ENCODE measurements at regions not wholly inside any gene's neighbourhood (a gene's known extent, or its start where the extent isn't known, plus 50 kb on each side); places are given as distances from the start of the nearest gene placed in this dataset.

DNA sequence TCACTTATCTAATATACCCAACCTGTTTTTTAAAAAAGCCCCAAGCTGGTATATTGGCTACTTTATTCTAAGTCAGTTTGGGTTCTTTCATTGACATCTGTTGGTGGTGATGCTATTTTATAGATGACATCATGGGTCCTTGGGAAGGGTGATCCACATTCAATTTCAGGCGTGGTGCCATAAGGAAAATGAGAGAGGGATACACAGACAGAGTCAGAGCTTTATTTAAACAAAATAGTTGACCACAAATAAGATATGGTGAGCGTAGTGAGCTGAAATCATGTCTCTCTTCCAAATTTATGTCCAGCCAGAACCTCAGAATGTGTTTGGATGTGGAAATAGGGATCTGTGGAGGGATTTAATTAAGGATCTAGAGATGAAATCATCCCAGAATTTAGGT lies 302.4 kb downstream of the MAT2B start:
- H3K4me3 ChIP-seq (ENCODE audit: low read depth, low read length), result no peak overlapping the region
- Mint-ChIP-seq H3K4me1 (no peaks in the 10 kb centered on the region), H3K27ac (no peak overlapping the region), H3K36me3 (no peaks in the 10 kb centered on the region), H3K27me3 (no peaks in the 10 kb centered on the region), H3K9me3 (peaks cover 0 to 2% (median 0%) of the 10 kb centered on the region in 7 donors), H3K4me3 (no peak overlapping the region)
- no peaks in the 10 kb centered on the region for H3K27me3 ChIP-seq (ENCODE audit: control insufficient read depth, insufficient read depth, low read length)
- DNase-seq, result no peak
- no peaks in the 10 kb centered on the region for H3K4me1 ChIP-seq (ENCODE audit: control insufficient read depth, insufficient read depth, low read length, poor library complexity, severe bottlenecking)
- no peak overlapping the region for H3K27ac ChIP-seq (ENCODE audit: insufficient read depth, low read length, poor library complexity, severe bottlenecking)
- ATAC-seq (ENCODE audit: low read depth in 2 of 2), result no peak
- no peaks in the 10 kb centered on the region for H3K9me3 ChIP-seq (ENCODE audit: control insufficient read depth in 2 of 2, low read length in 2 of 2)
- no peaks in the 10 kb centered on the region for H3K36me3 ChIP-seq (ENCODE audit: control insufficient read depth, insufficient read depth, low read length)

DNA sequence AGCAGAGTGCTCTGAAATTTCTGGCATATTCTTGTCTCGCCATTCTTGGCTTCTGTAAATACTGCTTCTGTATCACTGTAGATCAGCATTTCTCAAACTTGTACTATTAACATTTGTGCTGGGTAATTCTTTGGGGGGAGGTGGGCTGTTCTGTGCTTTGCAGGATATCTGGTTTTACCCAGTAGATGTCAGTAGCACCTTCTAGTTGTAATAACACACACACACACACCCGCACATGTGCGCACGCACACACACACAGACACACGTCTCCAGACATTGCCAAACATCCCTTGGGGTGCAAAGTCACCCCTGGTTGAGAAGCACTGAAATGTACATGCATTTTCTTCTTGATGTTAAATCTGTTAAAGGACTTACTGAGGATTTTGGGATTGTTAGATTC lies 304.1 kb downstream of the MAT2B start:
- Mint-ChIP-seq H3K9me3 (peaks cover 0 to 5% (median 0%) of the 10 kb centered on the region in 7 donors), H3K36me3 (no peaks in the 10 kb centered on the region), H3K27me3 (no peaks in the 10 kb centered on the region), H3K4me3 (no peak overlapping the region), H3K27ac (no peak overlapping the region), H3K4me1 (no peaks in the 10 kb centered on the region)
- H3K4me1 ChIP-seq (ENCODE audit: control insufficient read depth, insufficient read depth, low read length, poor library complexity, severe bottlenecking), result no peaks in the 10 kb centered on the region
- no peaks in the 10 kb centered on the region for H3K9me3 ChIP-seq (ENCODE audit: control insufficient read depth in 2 of 2, low read length in 2 of 2)
- ATAC-seq (ENCODE audit: low read depth in 2 of 2) (no peak), DNase-seq (no peak)
- H3K27ac ChIP-seq (ENCODE audit: insufficient read depth, low read length, poor library complexity, severe bottlenecking), result no peak overlapping the region
- H3K27me3 ChIP-seq (ENCODE audit: control insufficient read depth, insufficient read depth, low read length), result no peaks in the 10 kb centered on the region
- H3K4me3 ChIP-seq (ENCODE audit: low read depth, low read length), result no peak overlapping the region
- H3K36me3 ChIP-seq (ENCODE audit: control insufficient read depth, insufficient read depth, low read length), result no peaks in the 10 kb centered on the region

DNA sequence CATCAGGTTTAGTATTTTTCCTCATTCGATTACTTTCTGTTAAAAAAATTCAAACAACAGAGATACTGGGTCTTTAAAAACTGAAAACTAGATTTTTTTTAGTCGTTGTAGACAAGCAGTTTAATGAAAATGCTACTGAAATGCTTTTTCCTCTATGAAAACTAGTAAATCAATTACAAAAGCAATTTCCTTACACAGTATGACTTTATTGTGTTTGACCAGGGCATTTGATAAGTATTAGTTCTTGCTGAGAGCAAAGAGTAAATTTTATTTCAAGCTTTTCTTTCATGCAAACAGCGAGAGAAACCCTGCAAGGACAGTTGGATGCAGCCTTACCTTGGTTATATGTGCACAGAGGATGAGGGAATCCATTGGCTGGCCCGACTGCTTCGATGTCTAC lies 308.5 kb downstream of the MAT2B start:
- Histone ChIP-seq H3K36me3 (ENCODE audit: control insufficient read depth, insufficient read depth, low read length) (no peaks in the 10 kb centered on the region), H3K4me1 (ENCODE audit: control insufficient read depth, insufficient read depth, low read length, poor library complexity, severe bottlenecking) (no peaks in the 10 kb centered on the region), H3K4me3 (ENCODE audit: low read depth, low read length) (no peak overlapping the region), H3K27ac (ENCODE audit: insufficient read depth, low read length, poor library complexity, severe bottlenecking) (no peak overlapping the region), H3K9me3 (ENCODE audit: control insufficient read depth in 2 of 2, low read length in 2 of 2) (no peaks in the 10 kb centered on the region), H3K27me3 (ENCODE audit: control insufficient read depth, insufficient read depth, low read length) (no peaks in the 10 kb centered on the region)
- no peaks in the 10 kb centered on the region for H3K36me3 Mint-ChIP-seq
- H3K4me1 Mint-ChIP-seq, result no peaks in the 10 kb centered on the region
- no peak for ATAC-seq (ENCODE audit: low read depth in 2 of 2)
- H3K27ac Mint-ChIP-seq, result no peak overlapping the region
- H3K9me3 Mint-ChIP-seq, result peaks cover 0 to 12% (median 3%) of the 10 kb centered on the region in 7 donors
- no peaks in the 10 kb centered on the region for H3K27me3 Mint-ChIP-seq
- H3K4me3 Mint-ChIP-seq, result no peak overlapping the region
- DNase-seq, result no peak

- Histone ChIP-seq H3K27me3 (ENCODE audit: control insufficient read depth, insufficient read depth, low read length) (no peaks in the 10 kb centered on the region), H3K4me1 (ENCODE audit: control insufficient read depth, insufficient read depth, low read length, poor library complexity, severe bottlenecking) (no peaks in the 10 kb centered on the region), H3K4me3 (ENCODE audit: low read depth, low read length) (no peak overlapping the region), H3K36me3 (ENCODE audit: control insufficient read depth, insufficient read depth, low read length) (no peaks in the 10 kb centered on the region), H3K27ac (ENCODE audit: insufficient read depth, low read length, poor library complexity, severe bottlenecking) (no peak overlapping the region), H3K9me3 (ENCODE audit: control insufficient read depth in 2 of 2, low read length in 2 of 2) (no peaks in the 10 kb centered on the region)
- DNase-seq, result no peak
- no peak for ATAC-seq (ENCODE audit: low read depth in 2 of 2)
- Mint-ChIP-seq H3K4me1 (no peaks in the 10 kb centered on the region), H3K4me3 (no peak overlapping the region), H3K36me3 (no peaks in the 10 kb centered on the region), H3K27me3 (no peaks in the 10 kb centered on the region), H3K27ac (no peak overlapping the region), H3K9me3 (peaks cover 0 to 27% (median 4%) of the 10 kb centered on the region in 7 donors)
Observed at GRCh38 chr5:163815240-163815791, 309.9 kb downstream of the MAT2B start.

DNA sequence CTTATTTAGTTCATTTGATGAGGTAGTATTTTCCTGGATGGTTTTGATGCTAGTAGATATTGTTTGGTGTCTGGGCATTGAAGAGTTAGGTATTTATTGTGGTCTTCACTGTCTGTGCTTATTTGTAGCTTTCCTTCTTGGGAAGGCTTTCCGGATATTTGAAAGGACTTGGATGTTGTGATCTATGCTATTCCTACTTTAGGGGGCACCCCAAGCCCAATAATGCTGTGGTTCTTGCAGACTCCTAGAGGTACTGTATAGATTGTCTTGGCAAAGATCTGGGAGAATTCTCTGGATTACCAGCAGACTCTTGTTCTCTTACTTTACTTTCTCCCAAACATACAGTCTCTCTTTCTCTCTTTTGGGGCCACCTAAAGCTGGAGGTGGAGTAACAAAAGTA lies 315.7 kb downstream of the MAT2B start:
- H3K4me3 ChIP-seq (ENCODE audit: low read depth, low read length), result no peak overlapping the region
- H3K4me1 Mint-ChIP-seq, result no peaks in the 10 kb centered on the region
- H3K4me1 ChIP-seq (ENCODE audit: control insufficient read depth, insufficient read depth, low read length, poor library complexity, severe bottlenecking), result no peaks in the 10 kb centered on the region
- ATAC-seq (ENCODE audit: low read depth in 2 of 2) (no peak), DNase-seq (no peak)
- no peaks in the 10 kb centered on the region for H3K27me3 ChIP-seq (ENCODE audit: control insufficient read depth, insufficient read depth, low read length)
- peaks cover 0 to 11% of the 10 kb centered on the region in 2 experiments for H3K9me3 ChIP-seq (ENCODE audit: control insufficient read depth in 2 of 2, low read length in 2 of 2)
- H3K27ac ChIP-seq (ENCODE audit: insufficient read depth, low read length, poor library complexity, severe bottlenecking), result no peak overlapping the region
- H3K9me3 Mint-ChIP-seq, result peaks cover 0 to 40% (median 7%) of the 10 kb centered on the region in 7 donors
- H3K27ac Mint-ChIP-seq, result no peak overlapping the region
- H3K36me3 ChIP-seq (ENCODE audit: control insufficient read depth, insufficient read depth, low read length), result no peaks in the 10 kb centered on the region
- H3K4me3 Mint-ChIP-seq, result no peak overlapping the region
- no peaks in the 10 kb centered on the region for H3K27me3 Mint-ChIP-seq
- H3K36me3 Mint-ChIP-seq, result no peaks in the 10 kb centered on the region

DNA sequence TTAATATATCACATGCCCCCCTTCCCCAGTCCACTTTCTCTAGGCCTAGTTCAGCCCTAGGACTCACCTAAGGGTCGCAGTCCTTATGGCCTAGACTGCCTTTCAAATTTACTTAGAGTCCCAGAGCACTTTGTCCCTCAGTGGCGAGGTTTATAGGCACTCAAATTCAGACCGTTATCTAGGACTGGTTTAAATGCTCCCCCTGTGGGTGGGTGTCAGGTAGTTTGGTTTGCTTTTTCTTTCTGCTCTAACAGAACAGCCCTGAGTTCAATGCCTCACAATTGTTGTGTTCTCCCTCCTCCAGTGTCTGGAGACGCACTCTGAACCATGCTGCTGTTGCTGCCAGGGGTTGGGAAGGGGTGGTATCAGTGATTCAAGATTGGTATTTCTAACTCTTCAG lies 317.1 kb downstream of the MAT2B start:
- H3K27ac ChIP-seq (ENCODE audit: insufficient read depth, low read length, poor library complexity, severe bottlenecking), result no peak overlapping the region
- peaks cover 0 to 34% (median 6%) of the 10 kb centered on the region in 7 donors for H3K9me3 Mint-ChIP-seq
- H3K4me3 Mint-ChIP-seq, result no peak overlapping the region
- H3K27ac Mint-ChIP-seq, result no peak overlapping the region
- H3K4me1 ChIP-seq (ENCODE audit: control insufficient read depth, insufficient read depth, low read length, poor library complexity, severe bottlenecking), result no peaks in the 10 kb centered on the region
- no peak for DNase-seq
- no peak overlapping the region for H3K4me3 ChIP-seq (ENCODE audit: low read depth, low read length)
- no peaks in the 10 kb centered on the region for H3K27me3 ChIP-seq (ENCODE audit: control insufficient read depth, insufficient read depth, low read length)
- H3K9me3 ChIP-seq (ENCODE audit: control insufficient read depth in 2 of 2, low read length in 2 of 2), result peaks cover 0 to 11% of the 10 kb centered on the region in 2 experiments
- no peaks in the 10 kb centered on the region for H3K36me3 Mint-ChIP-seq
- no peaks in the 10 kb centered on the region for H3K4me1 Mint-ChIP-seq
- no peaks in the 10 kb centered on the region for H3K36me3 ChIP-seq (ENCODE audit: control insufficient read depth, insufficient read depth, low read length)
- no peak for ATAC-seq (ENCODE audit: low read depth in 2 of 2)
- H3K27me3 Mint-ChIP-seq, result no peaks in the 10 kb centered on the region

- H3K36me3 ChIP-seq (ENCODE audit: control insufficient read depth, insufficient read depth, low read length), result no peaks in the 10 kb centered on the region
- Mint-ChIP-seq H3K27me3 (no peaks in the 10 kb centered on the region), H3K36me3 (no peaks in the 10 kb centered on the region), H3K27ac (no peak overlapping the region), H3K4me3 (no peak overlapping the region), H3K9me3 (peaks cover 0 to 15% (median 6%) of the 10 kb centered on the region in 7 donors), H3K4me1 (no peaks in the 10 kb centered on the region)
- no peaks in the 10 kb centered on the region for H3K4me1 ChIP-seq (ENCODE audit: control insufficient read depth, insufficient read depth, low read length, poor library complexity, severe bottlenecking)
- no peak overlapping the region for H3K4me3 ChIP-seq (ENCODE audit: low read depth, low read length)
- no peak overlapping the region for H3K27ac ChIP-seq (ENCODE audit: insufficient read depth, low read length, poor library complexity, severe bottlenecking)
- peaks cover 0 to 11% of the 10 kb centered on the region in 2 experiments for H3K9me3 ChIP-seq (ENCODE audit: control insufficient read depth in 2 of 2, low read length in 2 of 2)
- no peak for ATAC-seq (ENCODE audit: low read depth in 2 of 2)
- DNase-seq, result no peak
- H3K27me3 ChIP-seq (ENCODE audit: control insufficient read depth, insufficient read depth, low read length), result no peaks in the 10 kb centered on the region
Observed at GRCh38 chr5:163825661-163826060, 320.2 kb downstream of the MAT2B start.

DNA sequence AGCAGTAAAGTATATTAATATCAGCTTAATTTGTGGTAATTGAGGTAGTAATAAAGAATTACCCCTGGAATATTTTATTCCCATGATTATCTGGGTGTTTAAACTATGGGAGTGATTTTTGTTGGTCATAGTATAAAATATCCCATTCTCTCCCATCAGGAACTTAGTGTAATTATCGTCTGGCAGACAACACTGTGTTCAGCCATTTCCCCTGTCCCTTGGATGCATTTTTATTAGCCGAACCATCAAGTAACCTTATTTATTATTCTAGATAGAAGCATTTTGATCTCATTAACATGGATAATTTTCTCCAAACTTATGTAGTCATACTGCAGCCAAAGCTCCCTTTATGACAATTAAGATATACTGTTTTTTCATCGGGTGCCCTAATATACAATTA lies 320.8 kb downstream of the MAT2B start:
- H3K36me3 Mint-ChIP-seq, result no peaks in the 10 kb centered on the region
- H3K27ac ChIP-seq (ENCODE audit: insufficient read depth, low read length, poor library complexity, severe bottlenecking), result no peak overlapping the region
- H3K9me3 Mint-ChIP-seq, result peaks cover 0 to 9% (median 3%) of the 10 kb centered on the region in 7 donors

More for the DNA sequence above, 320.8 kb downstream of the MAT2B start:
- no peak overlapping the region for H3K4me3 Mint-ChIP-seq
- Histone ChIP-seq H3K4me1 (ENCODE audit: control insufficient read depth, insufficient read depth, low read length, poor library complexity, severe bottlenecking) (no peaks in the 10 kb centered on the region), H3K4me3 (ENCODE audit: low read depth, low read length) (no peak overlapping the region), H3K27me3 (ENCODE audit: control insufficient read depth, insufficient read depth, low read length) (no peaks in the 10 kb centered on the region), H3K36me3 (ENCODE audit: control insufficient read depth, insufficient read depth, low read length) (no peaks in the 10 kb centered on the region), H3K9me3 (ENCODE audit: control insufficient read depth in 2 of 2, low read length in 2 of 2) (peaks cover 0 to 12% of the 10 kb centered on the region in 2 experiments)
- DNase-seq (no peak), ATAC-seq (ENCODE audit: low read depth in 2 of 2) (no peak)
- H3K27me3 Mint-ChIP-seq, result no peaks in the 10 kb centered on the region
- H3K27ac Mint-ChIP-seq, result no peak overlapping the region
- H3K4me1 Mint-ChIP-seq, result no peaks in the 10 kb centered on the region
